ENCODE measurements at regions not wholly inside any gene's neighbourhood (a gene's known extent, or its start where the extent isn't known, plus 50 kb on each side); places are given as distances from the start of the nearest gene placed in this dataset.
A peak's percentile ranks its signal among the peaks of the same experiment; 100 is the strongest.

DNA sequence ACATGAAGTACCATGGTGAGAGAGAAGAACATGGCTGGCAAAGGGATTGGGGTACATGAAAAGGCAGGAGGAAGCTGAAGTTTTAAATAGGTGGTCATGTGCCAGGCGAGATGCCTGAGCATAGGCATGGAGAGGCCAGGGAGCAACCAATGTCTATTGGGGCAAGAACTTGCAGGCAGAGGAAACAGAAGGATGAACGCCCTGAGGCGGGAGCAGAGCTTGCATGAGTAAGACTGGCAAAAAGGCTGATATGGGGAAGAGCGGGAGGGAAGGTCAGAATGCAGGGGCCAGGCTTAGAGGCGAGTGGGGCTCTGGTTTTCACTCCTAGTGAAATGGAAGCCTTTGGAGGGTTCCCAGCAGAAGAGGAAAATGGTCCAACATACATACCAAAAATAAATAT lies 52.5 kb upstream of the VSTM5 start:
- intact Hi-C loops (cut with micrococcal nuclease; ENCODE audit: unreplicated experiment) (no loop called here), in situ Hi-C loops (cut with MboI) (no loop called here)
- POLR2A ChIA-PET: no interaction called here
- CTCF ChIA-PET: interaction anchor here (1.1 kb wide), 1 partner anchor 8 kb away, joined by 4 read pairs; no protein-coding TSS in a partner anchor
- SMC1A ChIA-PET (ENCODE audit: uncharacterized antibody, unreplicated experiment): no interaction called here
- Histone ChIP-seq H3K4me2 (ENCODE audit: control insufficient read depth, insufficient read depth) (no peak overlapping the region), H3K36me3 (ENCODE audit: control insufficient read depth in 2 of 2, insufficient read depth in 2 of 2, low read length in 1 of 2) (no peaks in the 10 kb centered on the region), H3K9me3 (replicated peaks; ENCODE audit: control insufficient read depth, insufficient read depth, low read length) (no peaks in the 10 kb centered on the region), H3K79me2 (ENCODE audit: control insufficient read depth, insufficient read depth, low read length) (no peaks in the 10 kb centered on the region), H3K27ac (ENCODE audit: control insufficient read depth, insufficient read depth) (no peak overlapping the region), H4K20me1 (ENCODE audit: control insufficient read depth, insufficient read depth) (no peaks in the 10 kb centered on the region), H3K9ac (ENCODE audit: control insufficient read depth, insufficient read depth, low read length) (no peak overlapping the region), H3K4me1 (ENCODE audit: control insufficient read depth, insufficient read depth, low read length) (no peaks in the 10 kb centered on the region), H3K4me3 (no peak overlapping the region), H2AFZ (ENCODE audit: control insufficient read depth, low read depth, low read length) (no peak overlapping the region), H3K27me3 (replicated peaks in 1 of 2; ENCODE audit: control insufficient read depth in 2 of 2, insufficient read depth in 2 of 2, low read length in 1 of 2) (peaks cover 0 to 2% of the 10 kb centered on the region in 2 experiments; a peak in 1 of 4 replicates)
- DNase-seq (ENCODE audit: low read depth, low spot score) (no peak), FAIRE-seq (no peak), ATAC-seq (no peak)
- BruUV-seq (replicated peaks): no TSS peak
- RAD21 ChIA-PET (ENCODE audit: unreplicated experiment): no interaction called here
- 25% methylated on average over 5 of the region's 5 CpGs for WGBS (ENCODE audit: insufficient coverage, insufficient replicate concordance, low lambda C conversion rate, missing lambda C conversion rate)
- no peak for TF ChIP-seq PML (IDR thresholded peaks at IDR 0.05; ENCODE audit: low read length)

DNA sequence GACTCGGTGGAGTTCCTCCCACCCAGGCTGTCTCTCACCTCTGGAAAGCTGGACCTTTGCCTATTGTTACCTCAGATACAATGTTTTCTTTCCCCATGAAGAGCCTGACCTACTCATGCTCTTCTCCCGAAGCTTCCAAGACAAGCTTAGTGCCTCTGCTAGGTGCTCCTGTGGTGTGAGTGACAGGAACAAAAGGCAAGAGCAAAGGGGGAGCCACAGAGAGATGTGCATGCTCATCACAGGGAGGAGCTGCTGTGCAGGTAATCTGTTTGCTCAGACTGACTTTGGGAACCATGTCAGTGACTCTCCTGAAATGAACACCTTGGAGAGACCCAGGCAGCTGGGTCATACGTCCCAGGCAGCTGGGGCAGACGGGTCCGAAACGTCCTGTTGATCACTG lies 53.6 kb upstream of the VSTM5 start:
- ChIA-PET SMC1A (ENCODE audit: uncharacterized antibody, unreplicated experiment) (no interaction called here), CTCF (interaction anchor here (1.1 kb wide), 1 partner anchor 9 kb away, joined by 4 read pairs; no protein-coding TSS in a partner anchor), POLR2A (no interaction called here), RAD21 (ENCODE audit: unreplicated experiment) (no interaction called here)
- H3K9ac ChIP-seq (ENCODE audit: control insufficient read depth, insufficient read depth, low read length): no peak overlapping the region
- no peaks in the 10 kb centered on the region for H3K36me3 ChIP-seq (ENCODE audit: control insufficient read depth in 2 of 2, insufficient read depth in 2 of 2, low read length in 1 of 2)
- DNase-seq (ENCODE audit: low read depth, low spot score) (no peak), FAIRE-seq (no peak), ATAC-seq (no peak)
- no peak overlapping the region for H2AFZ ChIP-seq (ENCODE audit: control insufficient read depth, low read depth, low read length)
- intact Hi-C loops (cut with micrococcal nuclease; ENCODE audit: unreplicated experiment) (no loop called here), in situ Hi-C loops (cut with MboI) (no loop called here)
- no peaks in the 10 kb centered on the region for H3K79me2 ChIP-seq (ENCODE audit: control insufficient read depth, insufficient read depth, low read length)
- H3K27me3 ChIP-seq (replicated peaks in 1 of 2; ENCODE audit: control insufficient read depth in 2 of 2, insufficient read depth in 2 of 2, low read length in 1 of 2): peaks cover 0 to 2% of the 10 kb centered on the region in 2 experiments; a peak in 1 of 4 replicates
- no peak overlapping the region for H3K4me2 ChIP-seq (ENCODE audit: control insufficient read depth, insufficient read depth)
- WGBS (ENCODE audit: insufficient coverage, insufficient replicate concordance, low lambda C conversion rate, missing lambda C conversion rate): 27% methylated on average over 6 of the region's 6 CpGs
- no peak for TF ChIP-seq ZNF274 (IDR thresholded peaks at IDR 0.05; ENCODE audit: insufficient read depth, insufficient read length)
- TF ChIP-seq, protein P1, sequence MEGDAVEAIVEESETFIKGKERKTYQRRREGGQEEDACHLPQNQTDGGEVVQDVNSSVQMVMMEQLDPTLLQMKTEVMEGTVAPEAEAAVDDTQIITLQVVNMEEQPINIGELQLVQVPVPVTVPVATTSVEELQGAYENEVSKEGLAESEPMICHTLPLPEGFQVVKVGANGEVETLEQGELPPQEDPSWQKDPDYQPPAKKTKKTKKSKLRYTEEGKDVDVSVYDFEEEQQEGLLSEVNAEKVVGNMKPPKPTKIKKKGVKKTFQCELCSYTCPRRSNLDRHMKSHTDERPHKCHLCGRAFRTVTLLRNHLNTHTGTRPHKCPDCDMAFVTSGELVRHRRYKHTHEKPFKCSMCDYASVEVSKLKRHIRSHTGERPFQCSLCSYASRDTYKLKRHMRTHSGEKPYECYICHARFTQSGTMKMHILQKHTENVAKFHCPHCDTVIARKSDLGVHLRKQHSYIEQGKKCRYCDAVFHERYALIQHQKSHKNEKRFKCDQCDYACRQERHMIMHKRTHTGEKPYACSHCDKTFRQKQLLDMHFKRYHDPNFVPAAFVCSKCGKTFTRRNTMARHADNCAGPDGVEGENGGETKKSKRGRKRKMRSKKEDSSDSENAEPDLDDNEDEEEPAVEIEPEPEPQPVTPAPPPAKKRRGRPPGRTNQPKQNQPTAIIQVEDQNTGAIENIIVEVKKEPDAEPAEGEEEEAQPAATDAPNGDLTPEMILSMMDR (IDR thresholded peaks at IDR 0.05 in 2 of 3, conservative IDR thresholded peaks at IDR 0.05 in 1 of 3; ENCODE audit: control insufficient read depth in 2 of 3, extremely low read depth in 1 of 3, insufficient read depth in 1 of 3, low read depth in 3 of 3, low read length in 3 of 3): peak in 1 of 3 experiments; percentile 10; a peak in 1 of 6 replicates
- H4K20me1 ChIP-seq (ENCODE audit: control insufficient read depth, insufficient read depth): no peaks in the 10 kb centered on the region
- H3K4me1 ChIP-seq (ENCODE audit: control insufficient read depth, insufficient read depth, low read length): no peaks in the 10 kb centered on the region
- H3K4me3 ChIP-seq: no peak overlapping the region
- no peaks in the 10 kb centered on the region for H3K9me3 ChIP-seq (replicated peaks; ENCODE audit: control insufficient read depth, insufficient read depth, low read length)
- H3K27ac ChIP-seq (ENCODE audit: control insufficient read depth, insufficient read depth): no peak overlapping the region
- BruUV-seq (replicated peaks): no TSS peak

Measured in GM12878 (cell line).